CD4-positive, alpha-beta T cell (primary cell): ENCODE measurements at regions not wholly inside any gene's neighbourhood (a gene's known extent, or its start where the extent isn't known, plus 50 kb on each side); places are given as distances from the start of the nearest gene placed in this dataset.

Experiments
- ATAC-seq: fragments of 200-7000 bp; cut with Tn5 transposase; one replicate; pipeline ENCODE4 v1.10.0; 2022; ENCODE audit warnings: mild to moderate bottlenecking; ENCODE audit not compliant: poor library complexity
- CTCF ChIA-PET: fragments of 350-600 bp; sonication (Branson Sonifier 250); formaldehyde crosslinking; loops from one replicate; lab custom pipeline; 2021; ENCODE audit warnings: antibody characterized with exemption, inconsistent platforms; lab: Charles Lee
- POLR2A ChIA-PET: fragments of 350-600 bp; sonication (Branson Sonifier 250); formaldehyde crosslinking; loops from one replicate; lab custom pipeline; 2021; ENCODE audit warnings: antibody characterized with exemption, inconsistent platforms; lab: Charles Lee
- DNase-seq, 14 experiments: peaks; one replicate each; pipeline ENCODE4 v3.0.0-alpha.2; 2013 to 2020; ENCODE audit warnings: mixed read lengths in 2 of 14
- H3K27ac ChIP-seq, 2 donors: one replicate each; pipeline versions ENCODE4 v1.5.1 to v1.7.0; 2013; ENCODE audit warnings: low read length in 2 of 2, low read depth in 1 of 2, mild to moderate bottlenecking in 1 of 2
- H3K27me3 ChIP-seq, 2 experiments: 1 replicate in 1 of 2; 2 replicates in 1 of 2; pipeline versions ENCODE4 v1.6.1 to v1.7.0; 2013; ENCODE audit warnings: low read length in 2 of 2, control low read depth in 1 of 2, mild to moderate bottlenecking in 1 of 2, moderate library complexity in 1 of 2; ENCODE audit not compliant: insufficient read depth in 2 of 2, control insufficient read depth in 1 of 2
- H3K36me3 ChIP-seq: one replicate; pipeline ENCODE4 v1.6.1; 2013; ENCODE audit warnings: low read length, control low read depth; ENCODE audit not compliant: insufficient read depth
- H3K4me1 ChIP-seq: one replicate; pipeline ENCODE4 v1.6.1; 2013; ENCODE audit warnings: low read length, control low read depth; ENCODE audit not compliant: insufficient read depth
- H3K4me3 ChIP-seq: one replicate; pipeline ENCODE4 v1.5.1; 2013; ENCODE audit warnings: mild to moderate bottlenecking, low read length, moderate library complexity
- H3K9me3 ChIP-seq, 2 experiments: 1 replicate in 1 of 2; 2 replicates in 1 of 2; pipeline versions ENCODE4 v1.6.1 to v1.7.0; 2013; ENCODE audit warnings: low read length in 2 of 2, mild to moderate bottlenecking in 2 of 2, control low read depth in 1 of 2, moderate library complexity in 1 of 2; ENCODE audit not compliant: control insufficient read depth in 1 of 2, insufficient read depth in 1 of 2
- H3K27ac Mint-ChIP-seq: one replicate; pipeline ENCODE4 v1.8.0; 2020; ENCODE audit warnings: mixed read lengths
- H3K27me3 Mint-ChIP-seq: one replicate; pipeline ENCODE4 v1.8.0; 2021; ENCODE audit warnings: mixed read lengths
- H3K36me3 Mint-ChIP-seq: one replicate; pipeline ENCODE4 v1.8.0; 2021; ENCODE audit warnings: low read depth, mixed read lengths
- H3K4me1 Mint-ChIP-seq: one replicate; pipeline ENCODE4 v1.8.0; 2021; ENCODE audit warnings: low read depth, mixed read lengths
- H3K4me3 Mint-ChIP-seq: one replicate; pipeline ENCODE4 v1.8.0; 2020; ENCODE audit warnings: mild to moderate bottlenecking, mixed read lengths
- H3K9me3 Mint-ChIP-seq: one replicate; pipeline ENCODE4 v1.8.0; 2020; ENCODE audit warnings: mixed read lengths
- intact Hi-C, 2 experiments: fragments of 100-400 bp; cut with DNase I in 1 of 2; cut with micrococcal nuclease in 1 of 2; formaldehyde crosslinking; loops; one replicate each; pipeline versions ENCODE4 v1.15.1 to v1.9.0; 2023 to 2025; cut with DNase I, micrococcal nuclease
- TF ChIP-seq, protein P1 (sequence below): fragments of 200-600 bp; IDR thresholded peaks from one replicate; pipeline ENCODE4 v1.8.0; 2022; ENCODE audit warnings: antibody characterized with exemption, mild to moderate bottlenecking

DNA sequence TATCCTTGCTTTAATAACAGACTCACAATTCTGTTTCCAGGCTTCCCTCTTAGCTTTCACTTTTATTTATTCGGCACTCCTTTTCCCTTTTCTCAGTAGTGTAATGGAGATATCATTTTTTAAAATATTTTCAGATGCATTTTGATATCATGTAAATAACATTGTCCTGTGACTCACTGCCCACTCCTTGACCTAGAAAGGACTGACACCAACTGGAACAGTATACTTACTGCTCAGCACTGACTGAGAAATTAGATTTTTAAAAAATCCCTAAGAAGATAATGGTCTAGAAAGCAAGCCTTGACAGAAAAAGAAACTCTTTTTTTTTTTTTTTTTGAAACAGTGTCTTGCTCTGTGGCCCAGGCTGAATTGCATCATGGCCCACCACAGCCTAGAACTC is 118.0 kb upstream of the FSCB start:
- H3K4me1 ChIP-seq = no peaks in the 10 kb centered on the region
- CTCF ChIA-PET = no interaction called here
- H3K27me3 ChIP-seq = no peaks in the 10 kb centered on the region
- TF ChIP-seq, protein P1, sequence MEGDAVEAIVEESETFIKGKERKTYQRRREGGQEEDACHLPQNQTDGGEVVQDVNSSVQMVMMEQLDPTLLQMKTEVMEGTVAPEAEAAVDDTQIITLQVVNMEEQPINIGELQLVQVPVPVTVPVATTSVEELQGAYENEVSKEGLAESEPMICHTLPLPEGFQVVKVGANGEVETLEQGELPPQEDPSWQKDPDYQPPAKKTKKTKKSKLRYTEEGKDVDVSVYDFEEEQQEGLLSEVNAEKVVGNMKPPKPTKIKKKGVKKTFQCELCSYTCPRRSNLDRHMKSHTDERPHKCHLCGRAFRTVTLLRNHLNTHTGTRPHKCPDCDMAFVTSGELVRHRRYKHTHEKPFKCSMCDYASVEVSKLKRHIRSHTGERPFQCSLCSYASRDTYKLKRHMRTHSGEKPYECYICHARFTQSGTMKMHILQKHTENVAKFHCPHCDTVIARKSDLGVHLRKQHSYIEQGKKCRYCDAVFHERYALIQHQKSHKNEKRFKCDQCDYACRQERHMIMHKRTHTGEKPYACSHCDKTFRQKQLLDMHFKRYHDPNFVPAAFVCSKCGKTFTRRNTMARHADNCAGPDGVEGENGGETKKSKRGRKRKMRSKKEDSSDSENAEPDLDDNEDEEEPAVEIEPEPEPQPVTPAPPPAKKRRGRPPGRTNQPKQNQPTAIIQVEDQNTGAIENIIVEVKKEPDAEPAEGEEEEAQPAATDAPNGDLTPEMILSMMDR = no peak
- ATAC-seq = no peak
- H3K4me3 Mint-ChIP-seq = no peak overlapping the region
- intact Hi-C loops = no loop called here
- no peaks in the 10 kb centered on the region for H3K4me1 Mint-ChIP-seq
- no peak overlapping the region for H3K4me3 ChIP-seq
- no peaks in the 10 kb centered on the region for H3K9me3 ChIP-seq
- H3K36me3 Mint-ChIP-seq = no peaks in the 10 kb centered on the region
- no peak for DNase-seq
- no peak overlapping the region for H3K27ac Mint-ChIP-seq
- POLR2A ChIA-PET = no interaction called here
- H3K27ac ChIP-seq = no peak overlapping the region
- no peaks in the 10 kb centered on the region for H3K27me3 Mint-ChIP-seq
- no peaks in the 10 kb centered on the region for H3K9me3 Mint-ChIP-seq
- H3K36me3 ChIP-seq = no peaks in the 10 kb centered on the region

DNA sequence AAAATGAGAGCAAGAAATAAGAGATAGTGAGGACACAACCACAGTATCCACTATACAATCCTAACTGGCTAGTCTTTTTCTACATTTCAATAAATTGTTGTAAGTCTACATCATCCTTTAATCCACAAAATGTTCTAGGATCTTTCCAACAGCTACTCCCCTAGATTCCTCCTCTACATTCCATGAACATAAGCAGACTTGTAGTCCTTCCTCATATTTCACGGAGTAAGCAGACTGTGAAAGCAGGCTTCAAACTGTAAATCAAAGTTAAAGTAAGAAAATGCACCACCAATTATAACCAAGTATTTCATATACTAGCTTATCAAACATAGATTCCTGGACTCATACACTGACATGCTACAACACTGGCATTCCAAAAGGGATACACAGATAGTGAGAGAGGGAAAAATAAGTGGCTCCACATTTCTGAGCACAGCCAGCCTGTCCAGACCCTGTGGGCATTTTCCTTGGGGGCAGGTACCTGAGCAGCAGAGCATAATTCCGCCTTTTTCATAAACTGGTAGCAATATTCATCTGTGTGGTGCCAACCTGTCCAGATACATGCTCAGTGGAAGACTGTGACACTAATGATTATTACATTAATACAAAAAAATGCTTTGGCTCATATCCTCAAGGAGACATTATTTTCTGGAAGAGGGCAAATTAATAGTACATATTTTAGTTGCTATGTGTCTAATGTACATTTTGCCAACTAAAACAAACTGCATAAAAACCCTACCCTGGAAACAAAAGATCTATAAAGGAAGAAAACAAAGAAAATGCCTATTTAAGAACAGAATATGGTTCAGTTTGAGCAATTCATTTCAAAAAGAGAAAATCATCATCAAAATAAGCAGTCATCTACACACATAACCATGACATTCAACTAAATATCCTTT is 113.3 kb upstream of the FSCB start:
- no peak for DNase-seq
- ChIA-PET POLR2A (no interaction called here), CTCF (no interaction called here)
- H3K27me3 Mint-ChIP-seq = no peaks in the 10 kb centered on the region
- no peak for ATAC-seq
- TF ChIP-seq, protein P1 = no peak
- H3K27ac ChIP-seq = no peak overlapping the region
- no peak overlapping the region for H3K27ac Mint-ChIP-seq
- intact Hi-C loops = no loop called here
- H3K9me3 Mint-ChIP-seq = no peaks in the 10 kb centered on the region
- no peak overlapping the region for H3K4me3 ChIP-seq
- H3K36me3 Mint-ChIP-seq = no peaks in the 10 kb centered on the region
- H3K9me3 ChIP-seq = no peaks in the 10 kb centered on the region
- no peaks in the 10 kb centered on the region for H3K36me3 ChIP-seq
- no peaks in the 10 kb centered on the region for H3K4me1 ChIP-seq
- no peaks in the 10 kb centered on the region for H3K4me1 Mint-ChIP-seq
- no peak overlapping the region for H3K4me3 Mint-ChIP-seq
- H3K27me3 ChIP-seq = no peaks in the 10 kb centered on the region

GRCh38 chr14:44616204-44616603 is 109.1 kb upstream of the FSCB start:
- intact Hi-C loops = no loop called here
- TF ChIP-seq, protein P1 = no peak
- Histone ChIP-seq H3K9me3 (no peaks in the 10 kb centered on the region), H3K4me3 (no peak overlapping the region), H3K27ac (no peak overlapping the region), H3K27me3 (no peaks in the 10 kb centered on the region), H3K36me3 (no peaks in the 10 kb centered on the region), H3K4me1 (no peaks in the 10 kb centered on the region)
- ChIA-PET CTCF (no interaction called here), POLR2A (no interaction called here)
- no peaks in the 10 kb centered on the region for H3K9me3 Mint-ChIP-seq
- H3K27ac Mint-ChIP-seq = no peak overlapping the region
- no peaks in the 10 kb centered on the region for H3K36me3 Mint-ChIP-seq
- no peak for ATAC-seq
- no peak overlapping the region for H3K4me3 Mint-ChIP-seq
- no peaks in the 10 kb centered on the region for H3K27me3 Mint-ChIP-seq
- H3K4me1 Mint-ChIP-seq = no peaks in the 10 kb centered on the region
- DNase-seq = no peak
